PC-3 (cell line): ENCODE measurements at regions not wholly inside any gene's neighbourhood (a gene's known extent, or its start where the extent isn't known, plus 50 kb on each side); places are given as distances from the start of the nearest gene placed in this dataset.

Experiments used
- ATAC-seq: fragments of 200-7000 bp; cut with Tn5 transposase; 2 replicates; pipeline ENCODE4 v1.9.1; 2020; ENCODE audit warnings: mild to moderate bottlenecking, moderate library complexity
- BruUV-seq: library from RNA; stranded (reverse); fragments of 400-500 nt; replicated peaks from 2 replicates; lab custom pipeline; 2021; lab: Mats Ljungman, UMichigan
- CTCF ChIA-PET: fragments of 300-600 bp; sonication (Branson Sonifier 250); formaldehyde crosslinking; loops from one replicate; lab custom pipeline; 2022; ENCODE audit warnings: antibody characterized with exemption; lab: Charles Lee
- POLR2A ChIA-PET: fragments of 300-600 bp; sonication (Branson Sonifier 250); formaldehyde crosslinking; loops from one replicate; lab custom pipeline; 2022; ENCODE audit warnings: antibody characterized with exemption; ENCODE audit not compliant: unreplicated experiment; lab: Charles Lee
- DNase-seq: peaks from one replicate; pipeline ENCODE4 v3.0.0-alpha.2; 2015
- H2AFZ ChIP-seq: fragments of 300-600 bp; sonication (generic); 2 replicates; pipeline ENCODE4 v1.6.0; 2016; ENCODE audit warnings: antibody characterized with exemption, low read length
- H3F3A ChIP-seq: fragments of 300-600 bp; sonication (generic); one replicate; pipeline ENCODE4 v1.6.0; 2017; ENCODE audit warnings: antibody characterized with exemption, low read length, control low read depth, mild to moderate bottlenecking; ENCODE audit not compliant: unreplicated experiment
- H3K27ac ChIP-seq: fragments of 300-600 bp; sonication (generic); 2 replicates; pipeline ENCODE4 v1.5.1; 2016; ENCODE audit warnings: mild to moderate bottlenecking, low read length
- H3K27me3 ChIP-seq: fragments of 300-600 bp; sonication (generic); 2 replicates; pipeline ENCODE4 v1.6.1; 2016; ENCODE audit warnings: low read length, mixed read lengths
- H3K36me3 ChIP-seq: fragments of 300-600 bp; sonication (generic); 2 replicates; pipeline ENCODE4 v1.6.1; 2016; ENCODE audit warnings: low read depth, mixed run types, low read length, mixed read lengths
- H3K4me1 ChIP-seq: fragments of 300-600 bp; sonication (generic); 2 replicates; pipeline ENCODE4 v1.5.1; 2016; ENCODE audit warnings: low read length; ENCODE audit not compliant: insufficient read depth
- H3K4me2 ChIP-seq: fragments of 300-600 bp; sonication (generic); 2 replicates; pipeline ENCODE4 v1.6.0; 2016; ENCODE audit warnings: low read length
- H3K4me3 ChIP-seq: fragments of 300-600 bp; sonication (generic); 2 replicates; pipeline ENCODE4 v1.5.1; 2016; ENCODE audit warnings: mild to moderate bottlenecking, low read length, mixed read lengths
- H3K79me2 ChIP-seq: fragments of 300-600 bp; sonication (generic); 2 replicates; pipeline ENCODE4 v1.6.1; 2017; ENCODE audit warnings: low read length, mixed read lengths
- H3K9ac ChIP-seq: fragments of 300-600 bp; sonication (generic); 2 replicates; pipeline ENCODE4 v1.6.0; 2016; ENCODE audit warnings: mild to moderate bottlenecking, low read length
- H3K9me2 ChIP-seq: fragments of 300-600 bp; sonication (generic); replicated peaks from 2 replicates; pipeline ENCODE4 v1.6.1; 2016; ENCODE audit warnings: mixed run types, low read length, mixed read lengths
- H3K9me3 ChIP-seq: fragments of 300-600 bp; sonication (generic); 2 replicates; pipeline ENCODE4 v1.6.1; 2016; ENCODE audit warnings: low read length, mixed read lengths
- H4K20me1 ChIP-seq: fragments of 300-600 bp; sonication (generic); 2 replicates; pipeline ENCODE4 v1.6.1; 2016; ENCODE audit warnings: low read length, mixed read lengths
- EZH2 ChIP-seq: fragments of 300-600 bp; sonication (generic); IDR thresholded peaks from one replicate; pipeline ENCODE4 v1.6.1; 2017; ENCODE audit warnings: antibody characterized with exemption, mild to moderate bottlenecking, low read length; ENCODE audit not compliant: unreplicated experiment
- EZH2phosphoT487 ChIP-seq: fragments of 300-600 bp; sonication (generic); IDR thresholded peaks from 2 replicates; pipeline ENCODE4 v1.6.1; 2018; ENCODE audit warnings: mild to moderate bottlenecking, antibody characterized with exemption, low read length, borderline replicate concordance
- intact Hi-C: fragments of 100-400 bp; cut with micrococcal nuclease; formaldehyde crosslinking; loops from 2 replicates; pipeline ENCODE4 v1.9.0; 2023
- TF ChIP-seq, protein P1 (sequence below): fragments of 300-600 bp; sonication (generic); conservative IDR thresholded peaks from 2 replicates; pipeline ENCODE4 v1.5.1; 2017; ENCODE audit warnings: antibody characterized with exemption, low read depth, mild to moderate bottlenecking, low read length

DNA sequence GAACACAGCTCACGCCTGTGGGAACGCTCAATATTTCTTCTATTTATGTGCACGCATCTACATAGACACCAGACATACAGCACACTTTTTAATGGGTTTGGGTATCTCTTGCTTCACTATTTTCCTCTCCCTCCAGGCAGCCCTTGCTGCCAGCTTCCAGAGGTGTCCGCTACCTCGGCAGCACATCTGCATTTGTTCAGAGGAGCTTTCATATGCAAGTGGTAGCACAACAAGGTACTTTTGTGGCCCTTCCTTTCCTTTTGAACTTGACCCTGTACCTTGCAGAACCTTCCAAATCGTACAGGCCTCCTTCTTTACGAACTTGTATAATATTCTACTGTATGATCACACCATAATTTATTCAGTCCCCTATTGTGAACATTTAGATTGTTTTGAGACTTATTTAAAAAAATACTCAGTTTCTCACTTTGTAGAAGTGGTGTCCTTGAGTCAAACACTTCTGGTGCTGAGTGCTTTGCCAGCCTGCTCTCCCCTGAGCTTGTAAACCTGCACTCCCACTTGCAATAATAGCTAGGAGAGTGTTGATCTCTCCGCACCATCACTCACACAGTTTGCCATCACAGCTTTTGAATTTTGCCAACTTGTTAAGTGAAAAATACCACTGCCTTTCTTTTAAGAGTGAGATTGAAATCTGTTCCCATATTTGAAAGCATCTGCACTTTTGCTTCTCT lies 106.0 kb upstream of the ZNF32 start:
- Histone ChIP-seq H4K20me1 (no peaks in the 10 kb centered on the region), H3F3A (no peaks in the 10 kb centered on the region), H3K4me1 (no peaks in the 10 kb centered on the region), H3K27me3 (peaks cover 28% of the 10 kb centered on the region), H3K27ac (no peak overlapping the region), H3K36me3 (no peaks in the 10 kb centered on the region), H3K9me2 (no peaks in the 10 kb centered on the region), H3K4me2 (no peak overlapping the region), H2AFZ (no peak overlapping the region), H3K79me2 (no peaks in the 10 kb centered on the region), H3K9ac (no peak overlapping the region), H3K9me3 (no peaks in the 10 kb centered on the region), H3K4me3 (no peak overlapping the region)
- intact Hi-C loops = no loop called here
- POLR2A ChIA-PET = no interaction called here
- no peak for DNase-seq
- CTCF ChIA-PET = no interaction called here
- no TSS peak for BruUV-seq
- no peak for ATAC-seq
- no peak for TF ChIP-seq EZH2
- TF ChIP-seq EZH2phosphoT487 = no peak
- TF ChIP-seq, protein P1, sequence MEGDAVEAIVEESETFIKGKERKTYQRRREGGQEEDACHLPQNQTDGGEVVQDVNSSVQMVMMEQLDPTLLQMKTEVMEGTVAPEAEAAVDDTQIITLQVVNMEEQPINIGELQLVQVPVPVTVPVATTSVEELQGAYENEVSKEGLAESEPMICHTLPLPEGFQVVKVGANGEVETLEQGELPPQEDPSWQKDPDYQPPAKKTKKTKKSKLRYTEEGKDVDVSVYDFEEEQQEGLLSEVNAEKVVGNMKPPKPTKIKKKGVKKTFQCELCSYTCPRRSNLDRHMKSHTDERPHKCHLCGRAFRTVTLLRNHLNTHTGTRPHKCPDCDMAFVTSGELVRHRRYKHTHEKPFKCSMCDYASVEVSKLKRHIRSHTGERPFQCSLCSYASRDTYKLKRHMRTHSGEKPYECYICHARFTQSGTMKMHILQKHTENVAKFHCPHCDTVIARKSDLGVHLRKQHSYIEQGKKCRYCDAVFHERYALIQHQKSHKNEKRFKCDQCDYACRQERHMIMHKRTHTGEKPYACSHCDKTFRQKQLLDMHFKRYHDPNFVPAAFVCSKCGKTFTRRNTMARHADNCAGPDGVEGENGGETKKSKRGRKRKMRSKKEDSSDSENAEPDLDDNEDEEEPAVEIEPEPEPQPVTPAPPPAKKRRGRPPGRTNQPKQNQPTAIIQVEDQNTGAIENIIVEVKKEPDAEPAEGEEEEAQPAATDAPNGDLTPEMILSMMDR = no peak

DNA sequence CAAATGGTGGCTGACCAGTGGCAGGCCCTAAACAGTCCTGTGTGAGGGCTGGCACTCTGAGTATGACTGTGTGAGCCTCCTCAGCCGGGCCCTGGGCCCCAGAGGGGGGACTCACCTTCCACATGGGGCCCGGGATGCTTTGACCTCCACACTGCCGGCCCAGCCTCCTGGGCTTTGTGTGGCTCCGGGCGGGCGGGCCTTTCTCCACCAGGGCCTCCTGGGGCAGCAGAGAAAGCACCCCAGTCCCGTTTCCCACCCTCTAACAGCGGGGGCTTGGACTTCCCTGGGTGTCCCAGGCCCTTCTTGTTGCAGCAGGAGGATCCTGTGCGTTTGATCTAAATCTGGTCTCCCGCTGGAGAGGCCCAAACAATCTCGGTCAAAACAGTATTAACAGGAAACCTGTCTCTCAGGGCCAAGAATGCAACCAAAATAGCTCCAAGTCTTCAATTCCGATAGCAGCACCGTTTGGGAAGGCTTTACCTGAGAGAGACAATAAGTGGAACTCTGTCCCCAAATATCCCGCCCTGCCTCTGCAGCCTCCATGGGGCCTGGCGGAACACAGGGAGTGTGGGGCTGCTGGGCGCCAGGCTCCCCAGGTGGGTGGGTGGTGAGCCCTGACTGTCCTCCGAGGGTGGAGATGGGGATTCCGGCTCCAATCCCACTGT lies 104.8 kb upstream of the ZNF32 start:
- Histone ChIP-seq H3K4me3 (no peak overlapping the region), H3K9me3 (no peaks in the 10 kb centered on the region), H3K27ac (no peak overlapping the region), H3K36me3 (no peaks in the 10 kb centered on the region), H3K27me3 (peaks cover 37% of the 10 kb centered on the region), H3K4me2 (no peak overlapping the region), H3K9ac (no peak overlapping the region), H3K4me1 (no peaks in the 10 kb centered on the region), H4K20me1 (no peaks in the 10 kb centered on the region), H2AFZ (no peak overlapping the region), H3K9me2 (no peaks in the 10 kb centered on the region), H3K79me2 (no peaks in the 10 kb centered on the region), H3F3A (no peaks in the 10 kb centered on the region)
- CTCF ChIA-PET = no interaction called here
- no peak for DNase-seq
- intact Hi-C loops = no loop called here
- no peak for ATAC-seq
- POLR2A ChIA-PET = no interaction called here
- no peak for TF ChIP-seq EZH2
- BruUV-seq = no TSS peak

DNA sequence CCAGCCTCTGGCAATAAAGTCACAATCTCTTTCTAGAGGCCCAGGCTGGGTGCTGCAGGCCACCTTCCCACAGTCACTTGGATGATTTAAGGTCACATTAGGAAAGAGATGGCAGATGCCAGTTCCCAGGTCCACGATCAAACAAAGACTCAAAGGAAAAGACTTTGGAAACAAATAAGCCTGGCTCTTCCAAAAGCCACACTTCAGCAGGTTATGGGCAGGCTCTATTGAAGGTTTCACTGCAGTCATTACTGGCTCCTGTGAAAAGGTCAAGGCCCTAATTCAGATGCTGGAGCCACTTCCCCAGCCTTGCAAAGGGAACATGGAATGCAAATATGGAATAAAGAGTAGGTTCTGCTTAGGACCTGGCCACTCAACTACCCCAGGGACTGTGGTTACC lies 104.0 kb upstream of the ZNF32 start:
- peaks cover 43% of the 10 kb centered on the region for H3K27me3 ChIP-seq
- ChIA-PET CTCF (no interaction called here), POLR2A (no interaction called here)
- H3K4me1 ChIP-seq = no peaks in the 10 kb centered on the region
- no peaks in the 10 kb centered on the region for H3F3A ChIP-seq
- H3K9ac ChIP-seq = no peak overlapping the region
- no TSS peak for BruUV-seq
- TF ChIP-seq EZH2 (no peak), EZH2phosphoT487 (no peak)
- TF ChIP-seq, protein P1 = no peak
- ATAC-seq (no peak), DNase-seq (no peak)
- H3K79me2 ChIP-seq = no peaks in the 10 kb centered on the region
- H3K4me3 ChIP-seq = no peak overlapping the region
- no peaks in the 10 kb centered on the region for H3K9me3 ChIP-seq
- no peak overlapping the region for H2AFZ ChIP-seq
- H3K4me2 ChIP-seq = no peak overlapping the region
- no peaks in the 10 kb centered on the region for H4K20me1 ChIP-seq
- no peaks in the 10 kb centered on the region for H3K36me3 ChIP-seq
- intact Hi-C loops = no loop called here
- no peaks in the 10 kb centered on the region for H3K9me2 ChIP-seq
- H3K27ac ChIP-seq = no peak overlapping the region
